MM.1S (cell line): ENCODE measurements at regions not wholly inside any gene's neighbourhood (a gene's known extent, or its start where the extent isn't known, plus 50 kb on each side); places are given as distances from the start of the nearest gene placed in this dataset.

Experiments
- EZH2phosphoT487 ChIP-seq: fragments of 300-600 bp; sonication (generic); IDR thresholded peaks from 2 replicates; pipeline ENCODE4 v1.6.1; 2018; ENCODE audit warnings: antibody characterized with exemption, low read length
- TF ChIP-seq, protein P1 (sequence below): fragments of 300-600 bp; sonication (generic); IDR thresholded peaks from 2 replicates; pipeline ENCODE4 v1.5.1; 2016; ENCODE audit warnings: antibody characterized with exemption, low read length, mixed read lengths

GRCh38 chr1:219446288-219446687, 166.6 kb downstream of the ZC3H11B start:
- TF ChIP-seq EZH2phosphoT487, result no peak
- TF ChIP-seq, protein P1, sequence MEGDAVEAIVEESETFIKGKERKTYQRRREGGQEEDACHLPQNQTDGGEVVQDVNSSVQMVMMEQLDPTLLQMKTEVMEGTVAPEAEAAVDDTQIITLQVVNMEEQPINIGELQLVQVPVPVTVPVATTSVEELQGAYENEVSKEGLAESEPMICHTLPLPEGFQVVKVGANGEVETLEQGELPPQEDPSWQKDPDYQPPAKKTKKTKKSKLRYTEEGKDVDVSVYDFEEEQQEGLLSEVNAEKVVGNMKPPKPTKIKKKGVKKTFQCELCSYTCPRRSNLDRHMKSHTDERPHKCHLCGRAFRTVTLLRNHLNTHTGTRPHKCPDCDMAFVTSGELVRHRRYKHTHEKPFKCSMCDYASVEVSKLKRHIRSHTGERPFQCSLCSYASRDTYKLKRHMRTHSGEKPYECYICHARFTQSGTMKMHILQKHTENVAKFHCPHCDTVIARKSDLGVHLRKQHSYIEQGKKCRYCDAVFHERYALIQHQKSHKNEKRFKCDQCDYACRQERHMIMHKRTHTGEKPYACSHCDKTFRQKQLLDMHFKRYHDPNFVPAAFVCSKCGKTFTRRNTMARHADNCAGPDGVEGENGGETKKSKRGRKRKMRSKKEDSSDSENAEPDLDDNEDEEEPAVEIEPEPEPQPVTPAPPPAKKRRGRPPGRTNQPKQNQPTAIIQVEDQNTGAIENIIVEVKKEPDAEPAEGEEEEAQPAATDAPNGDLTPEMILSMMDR, result no peak
